Central memory CD8-positive, alpha-beta T cell (primary cell): ENCODE measurements at regions not wholly inside any gene's neighbourhood (a gene's known extent, or its start where the extent isn't known, plus 50 kb on each side); places are given as distances from the start of the nearest gene placed in this dataset.

Experiments
- ATAC-seq: fragments of 150-1000 bp; cut with Tn5 transposase; replicated peaks from 2 replicates; pipeline ENCODE4 v1.10.0; 2022; ENCODE audit warnings: mild to moderate bottlenecking, moderate FRiP score, moderate number of reproducible peaks; ENCODE audit not compliant: poor library complexity, severe bottlenecking; ENCODE audit errors: extremely low read depth
- DNase-seq, 2 donors: peaks; one replicate each; pipeline ENCODE4 v3.0.0; 2021; ENCODE audit warnings: low spot score in 2 of 2
- H3K27ac Mint-ChIP-seq: one replicate; pipeline ENCODE4 v1.8.0; 2022; ENCODE audit warnings: low read depth, mild to moderate bottlenecking, moderate library complexity, mixed read lengths
- H3K27me3 Mint-ChIP-seq: one replicate; pipeline ENCODE4 v1.8.0; 2022; ENCODE audit warnings: mixed read lengths
- H3K36me3 Mint-ChIP-seq: one replicate; pipeline ENCODE4 v1.8.0; 2022; ENCODE audit warnings: mild to moderate bottlenecking, moderate library complexity, mixed read lengths; ENCODE audit not compliant: insufficient read depth
- H3K4me1 Mint-ChIP-seq: one replicate; pipeline ENCODE4 v1.8.0; 2022; ENCODE audit warnings: mixed read lengths
- H3K4me3 Mint-ChIP-seq: one replicate; pipeline ENCODE4 v1.8.0; 2022; ENCODE audit warnings: mild to moderate bottlenecking, moderate library complexity, mixed read lengths
- H3K9me3 Mint-ChIP-seq: one replicate; pipeline ENCODE4 v1.8.0; 2022; ENCODE audit warnings: mixed read lengths

DNA sequence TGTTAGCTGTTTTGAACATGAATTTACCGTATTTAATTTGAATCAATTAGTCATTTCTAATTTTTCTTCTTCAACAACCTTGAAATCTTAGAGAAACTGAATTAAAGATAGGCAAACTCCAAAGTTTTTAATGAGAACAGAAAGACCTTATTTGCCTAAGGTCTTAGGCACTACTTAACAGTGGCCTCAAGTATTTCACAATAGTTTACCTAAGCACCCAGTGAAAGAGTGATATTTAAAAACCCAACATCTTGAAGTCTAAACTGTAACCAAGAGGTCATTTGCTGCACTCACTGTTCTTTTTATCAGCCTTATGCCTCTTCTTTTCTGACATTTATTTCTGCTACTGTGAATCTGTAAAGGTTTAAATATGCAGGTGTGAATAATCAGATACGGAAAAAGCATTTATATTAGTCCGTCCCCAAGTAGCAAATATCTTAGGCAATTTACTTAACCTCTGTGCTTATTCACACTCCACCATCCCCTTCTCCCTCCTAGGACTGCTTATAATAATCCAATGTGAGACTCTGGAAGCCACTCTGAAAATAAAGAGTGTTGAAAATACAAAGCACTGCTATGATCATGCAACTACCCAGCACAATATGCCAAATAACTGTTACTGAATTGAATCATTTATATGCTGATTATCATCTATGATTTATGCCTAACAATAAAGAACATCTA, 105.7 kb downstream of the ELAPOR2 start:
- Mint-ChIP-seq H3K27me3 (peaks cover 3% of the 10 kb centered on the region), H3K9me3 (no peaks in the 10 kb centered on the region), H3K36me3 (no peaks in the 10 kb centered on the region), H3K27ac (no peak overlapping the region), H3K4me3 (no peak overlapping the region), H3K4me1 (no peaks in the 10 kb centered on the region)
- DNase-seq (no peak), ATAC-seq (no peak)

GRCh38 chr7:86953219-86953618, 106.2 kb downstream of the ELAPOR2 start:
- no peak overlapping the region for H3K4me3 Mint-ChIP-seq
- H3K9me3 Mint-ChIP-seq, result no peaks in the 10 kb centered on the region
- no peak overlapping the region for H3K27ac Mint-ChIP-seq
- ATAC-seq (no peak), DNase-seq (no peak)
- no peaks in the 10 kb centered on the region for H3K36me3 Mint-ChIP-seq
- H3K4me1 Mint-ChIP-seq, result no peaks in the 10 kb centered on the region
- H3K27me3 Mint-ChIP-seq, result no peaks in the 10 kb centered on the region

DNA sequence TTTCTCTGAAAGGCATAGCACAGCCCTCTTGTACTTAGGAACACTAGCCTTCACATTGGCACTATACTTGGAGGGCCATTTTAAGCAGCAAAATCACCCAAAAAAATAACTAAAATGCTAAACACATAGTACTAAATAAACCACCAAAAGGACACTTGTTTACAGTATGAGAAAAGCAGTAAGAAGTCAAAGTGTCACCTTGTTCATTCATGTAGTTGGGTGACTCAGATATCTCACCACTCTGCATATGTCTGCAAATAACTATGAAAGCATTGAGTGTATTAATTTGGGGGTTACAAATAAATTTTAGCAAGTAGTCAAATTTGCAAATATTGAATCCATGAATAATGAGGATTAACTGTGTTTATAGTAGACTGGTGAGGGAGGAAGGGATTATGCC, 107.6 kb downstream of the ELAPOR2 start:
- no peak overlapping the region for H3K4me3 Mint-ChIP-seq
- peaks cover 2% of the 10 kb centered on the region for H3K27me3 Mint-ChIP-seq
- H3K36me3 Mint-ChIP-seq, result no peaks in the 10 kb centered on the region
- ATAC-seq (no peak), DNase-seq (no peak)
- H3K9me3 Mint-ChIP-seq, result no peaks in the 10 kb centered on the region
- no peak overlapping the region for H3K27ac Mint-ChIP-seq
- H3K4me1 Mint-ChIP-seq, result no peaks in the 10 kb centered on the region

DNA sequence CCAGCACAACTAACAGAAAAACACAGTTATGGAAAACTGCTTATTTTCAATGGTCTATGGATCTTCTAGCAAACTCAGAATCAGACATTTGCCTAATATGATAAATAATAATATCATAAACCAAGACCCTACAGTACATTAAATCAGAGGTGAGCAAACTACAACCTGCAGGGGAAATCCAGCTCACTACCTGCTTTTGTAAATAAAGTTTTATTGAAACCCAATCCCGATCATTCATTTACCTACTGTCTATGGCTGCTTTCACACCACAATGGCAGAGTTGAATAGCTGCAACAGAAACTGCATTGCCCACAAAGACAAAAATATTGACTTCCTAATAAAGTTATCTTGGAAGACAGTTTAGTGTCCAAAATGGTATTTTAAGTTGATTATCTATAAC, 108.5 kb downstream of the ELAPOR2 start:
- Mint-ChIP-seq H3K27me3 (peaks cover 9% of the 10 kb centered on the region), H3K9me3 (no peaks in the 10 kb centered on the region), H3K4me3 (no peak overlapping the region), H3K27ac (no peak overlapping the region), H3K36me3 (no peaks in the 10 kb centered on the region), H3K4me1 (no peaks in the 10 kb centered on the region)
- DNase-seq, result no peak
- no peak for ATAC-seq

DNA sequence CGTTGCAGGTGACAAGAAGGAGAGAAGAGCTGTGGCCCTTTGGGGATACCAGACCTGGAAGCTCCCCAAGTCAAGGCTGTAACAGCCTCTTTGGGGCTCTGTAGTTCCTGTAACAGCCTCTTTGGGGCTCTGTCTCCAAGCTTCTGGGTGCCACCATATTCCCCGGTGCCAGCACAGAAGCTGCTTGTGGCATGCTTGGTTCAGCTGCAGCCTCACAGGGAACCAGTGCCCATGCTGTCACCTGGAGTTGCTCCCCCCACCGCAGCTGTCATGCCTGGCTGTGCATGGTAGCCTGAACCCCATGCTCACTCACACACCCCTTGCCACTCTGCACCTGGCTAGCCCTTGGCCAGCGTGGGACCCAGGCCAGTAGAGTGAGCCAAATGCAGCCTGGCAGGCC, 109.1 kb downstream of the ELAPOR2 start:
- Mint-ChIP-seq H3K9me3 (no peaks in the 10 kb centered on the region), H3K36me3 (no peaks in the 10 kb centered on the region), H3K4me1 (no peaks in the 10 kb centered on the region), H3K4me3 (no peak overlapping the region), H3K27ac (no peak overlapping the region), H3K27me3 (peaks cover 9% of the 10 kb centered on the region)
- no peak for DNase-seq
- peak; percentile 14 for ATAC-seq

DNA sequence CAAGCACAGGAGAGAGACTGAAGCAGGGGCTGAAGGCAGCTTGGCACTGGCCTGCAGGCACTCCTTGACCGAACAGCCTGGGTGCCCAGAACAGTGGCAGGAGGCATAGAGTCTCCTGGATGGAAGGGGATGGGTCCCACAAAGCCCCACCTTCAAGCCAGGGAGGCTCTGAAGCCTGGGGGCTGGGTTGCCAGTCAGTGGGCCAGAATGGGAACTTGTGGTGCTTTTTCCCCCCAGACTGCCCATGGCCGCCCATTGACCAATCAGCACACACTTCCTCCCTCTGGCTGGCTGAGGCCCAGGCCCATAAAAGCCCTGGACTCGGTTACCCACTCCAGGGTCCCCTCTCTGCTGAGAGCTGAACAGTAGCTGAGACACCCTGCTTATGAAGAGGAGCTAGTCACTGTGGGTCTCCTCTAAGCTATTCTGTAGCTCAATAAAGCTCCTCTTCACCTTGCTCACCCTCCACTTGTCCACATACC, 109.6 kb downstream of the ELAPOR2 start:
- DNase-seq (no peak), ATAC-seq (no peak)
- Mint-ChIP-seq H3K27me3 (peaks cover 9% of the 10 kb centered on the region), H3K9me3 (no peaks in the 10 kb centered on the region), H3K27ac (no peak overlapping the region), H3K4me3 (no peak overlapping the region), H3K4me1 (no peaks in the 10 kb centered on the region), H3K36me3 (no peaks in the 10 kb centered on the region)

DNA sequence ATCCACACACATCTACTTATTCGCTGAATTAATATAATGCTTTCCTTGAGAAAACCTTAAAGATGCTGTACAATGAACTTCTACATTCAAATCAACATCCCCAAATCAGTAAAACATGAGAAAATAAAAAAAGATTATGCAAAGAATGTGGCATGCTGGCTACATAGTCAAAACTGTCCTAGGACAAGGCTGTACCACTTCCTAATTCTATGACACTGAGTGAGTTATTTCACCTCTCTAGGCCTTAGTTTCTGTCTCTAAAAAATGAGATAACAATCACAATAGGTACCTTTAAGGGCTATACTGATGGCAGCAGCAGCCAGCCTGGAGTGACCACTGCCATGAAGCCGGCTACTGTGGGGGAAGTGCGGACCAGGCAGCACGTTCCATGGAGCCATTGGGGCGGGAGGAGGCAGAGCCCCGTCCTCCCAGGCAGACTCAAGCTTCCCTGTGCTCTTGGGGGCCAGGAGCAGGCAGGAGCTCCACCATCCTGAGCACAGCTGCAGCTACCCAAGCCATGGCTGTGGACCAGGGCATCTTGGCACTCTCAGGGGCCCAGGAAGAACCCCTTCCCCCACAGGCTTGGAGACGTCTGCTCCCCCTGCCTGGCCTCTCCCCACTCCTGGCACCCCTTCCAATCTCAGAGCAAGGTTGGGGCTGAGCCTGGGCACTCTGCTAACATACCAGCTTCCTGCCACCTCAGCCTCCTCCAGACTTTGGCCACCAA, 110.2 kb downstream of the ELAPOR2 start:
- Mint-ChIP-seq H3K27ac (no peak overlapping the region), H3K4me3 (no peak overlapping the region), H3K36me3 (peaks cover 1% of the 10 kb centered on the region), H3K4me1 (no peaks in the 10 kb centered on the region), H3K9me3 (no peaks in the 10 kb centered on the region), H3K27me3 (peaks cover 9% of the 10 kb centered on the region)
- ATAC-seq (no peak), DNase-seq (no peak)

- no peak overlapping the region for H3K4me3 Mint-ChIP-seq
- peaks cover 9% of the 10 kb centered on the region for H3K27me3 Mint-ChIP-seq
- ATAC-seq (no peak), DNase-seq (no peak)
- H3K9me3 Mint-ChIP-seq, result no peaks in the 10 kb centered on the region
- H3K36me3 Mint-ChIP-seq, result peaks cover 1% of the 10 kb centered on the region
- H3K27ac Mint-ChIP-seq, result no peak overlapping the region
- no peaks in the 10 kb centered on the region for H3K4me1 Mint-ChIP-seq
Measured at GRCh38 chr7:86947929-86948328, 111.5 kb downstream of the ELAPOR2 start.

DNA sequence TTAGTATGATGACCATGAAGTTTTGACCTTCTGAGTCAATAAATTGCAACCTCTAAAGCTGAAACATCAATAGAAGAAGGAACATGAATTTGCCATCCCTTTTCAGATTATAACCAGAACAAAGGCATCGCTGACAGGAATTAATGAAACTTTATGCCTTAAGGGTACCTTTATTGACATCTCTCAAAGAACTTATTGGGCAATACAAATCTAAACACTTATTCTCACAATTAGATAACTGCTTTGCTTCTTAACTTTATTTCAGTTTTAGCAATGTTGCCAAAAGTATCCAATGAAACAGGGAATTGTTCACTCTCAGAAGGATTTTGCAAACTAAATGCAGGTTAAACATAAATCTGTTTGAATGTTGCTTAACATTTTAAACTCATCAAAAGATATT, 116.0 kb downstream of the ELAPOR2 start:
- ATAC-seq (no peak), DNase-seq (no peak)
- Mint-ChIP-seq H3K36me3 (peaks cover 3% of the 10 kb centered on the region), H3K27me3 (peaks cover 9% of the 10 kb centered on the region), H3K4me3 (no peak overlapping the region), H3K27ac (no peak overlapping the region), H3K9me3 (no peaks in the 10 kb centered on the region), H3K4me1 (no peaks in the 10 kb centered on the region)

DNA sequence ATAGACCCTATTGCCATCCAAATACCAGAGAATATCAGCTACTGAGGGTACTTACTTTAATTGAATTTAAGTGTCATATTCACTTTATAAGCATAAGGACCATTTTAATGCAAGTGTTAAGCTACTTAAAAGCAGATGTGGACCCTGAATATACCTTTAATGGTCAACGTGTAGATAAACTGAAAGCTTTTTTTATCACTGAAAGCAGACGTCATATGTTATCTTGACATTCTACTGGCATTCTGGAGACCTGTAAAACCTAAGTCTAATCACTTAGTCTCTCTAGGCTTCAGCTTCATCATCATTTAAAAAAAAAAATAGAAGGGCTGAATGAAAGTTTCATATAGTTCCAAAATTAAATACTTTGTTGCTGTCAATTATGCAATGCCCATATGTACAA, 116.5 kb downstream of the ELAPOR2 start:
- Mint-ChIP-seq H3K27me3 (peaks cover 9% of the 10 kb centered on the region), H3K9me3 (no peaks in the 10 kb centered on the region), H3K4me3 (no peak overlapping the region), H3K36me3 (peaks cover 3% of the 10 kb centered on the region), H3K27ac (no peak overlapping the region), H3K4me1 (no peaks in the 10 kb centered on the region)
- DNase-seq, result no peak
- no peak for ATAC-seq

- peaks cover 3% of the 10 kb centered on the region for H3K36me3 Mint-ChIP-seq
- no peak overlapping the region for H3K4me3 Mint-ChIP-seq
- no peak overlapping the region for H3K27ac Mint-ChIP-seq
- DNase-seq, result no peak
- no peak for ATAC-seq
- H3K4me1 Mint-ChIP-seq, result no peaks in the 10 kb centered on the region
- H3K9me3 Mint-ChIP-seq, result no peaks in the 10 kb centered on the region
- peaks cover 9% of the 10 kb centered on the region for H3K27me3 Mint-ChIP-seq
Measured at GRCh38 chr7:86942081-86942480, 117.4 kb downstream of the ELAPOR2 start.

DNA sequence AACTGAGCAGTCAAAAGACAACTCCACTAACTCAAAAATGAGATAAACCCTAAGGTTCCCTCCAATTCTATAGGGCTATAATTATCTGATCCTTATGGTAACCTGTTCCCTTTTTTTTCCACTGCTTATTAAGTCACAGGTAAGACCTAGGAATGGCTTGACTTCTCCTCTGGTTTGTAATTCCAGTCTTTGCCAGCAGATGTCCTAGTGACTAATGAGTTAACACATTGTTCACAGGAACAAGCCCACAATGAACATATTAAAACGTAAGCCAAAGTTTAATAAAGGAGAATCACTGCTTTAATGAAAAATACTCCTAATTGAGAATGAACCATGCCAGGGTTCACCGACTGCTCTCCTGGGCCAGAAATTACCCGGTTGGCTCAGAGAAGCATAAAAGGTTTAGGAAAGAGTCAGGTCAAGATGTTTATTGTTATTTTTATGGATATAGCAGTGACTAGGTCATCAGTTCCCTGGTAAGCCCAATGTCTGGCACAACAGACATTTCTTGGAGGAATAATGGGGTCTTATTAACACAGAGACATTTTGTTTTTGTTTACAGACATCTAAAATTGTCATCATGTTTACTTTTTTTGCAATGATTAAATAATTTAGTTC, 120.1 kb downstream of the ELAPOR2 start:
- Mint-ChIP-seq H3K4me1 (no peaks in the 10 kb centered on the region), H3K27ac (no peak overlapping the region), H3K36me3 (peaks cover 2% of the 10 kb centered on the region), H3K4me3 (no peak overlapping the region), H3K27me3 (no peaks in the 10 kb centered on the region), H3K9me3 (no peaks in the 10 kb centered on the region)
- DNase-seq (no peak), ATAC-seq (no peak)

DNA sequence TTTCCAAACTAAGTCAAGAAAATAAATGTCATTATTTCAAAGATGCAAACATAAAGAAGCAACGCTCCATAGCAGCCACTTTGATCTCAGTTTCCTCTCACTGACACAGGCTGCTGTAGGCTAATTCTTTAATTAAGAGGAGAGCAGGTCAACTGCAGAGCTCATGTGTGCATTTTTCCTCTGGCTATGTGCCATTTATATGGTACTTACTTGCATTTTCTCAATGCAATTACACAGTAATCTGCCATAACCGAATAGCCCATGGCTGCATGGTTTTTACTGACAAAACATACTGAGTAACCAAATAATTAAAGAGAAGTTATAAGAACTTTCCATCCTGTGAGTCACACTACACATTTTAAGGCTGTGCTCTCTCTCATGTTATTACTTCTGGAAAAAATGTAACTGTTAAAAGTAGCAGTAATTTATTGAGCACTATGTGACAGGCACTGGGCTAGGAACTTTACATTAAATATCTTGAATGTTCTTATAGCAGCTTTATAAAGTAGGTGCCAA, 122.0 kb downstream of the ELAPOR2 start:
- no peak for ATAC-seq
- no peak for DNase-seq
- Mint-ChIP-seq H3K27ac (no peak overlapping the region), H3K4me3 (no peak overlapping the region), H3K36me3 (peaks cover 2% of the 10 kb centered on the region), H3K27me3 (no peaks in the 10 kb centered on the region), H3K9me3 (no peaks in the 10 kb centered on the region), H3K4me1 (no peaks in the 10 kb centered on the region)
